H54 (cell line): ENCODE measurements at regions not wholly inside any gene's neighbourhood (a gene's known extent, or its start where the extent isn't known, plus 50 kb on each side); places are given as distances from the start of the nearest gene placed in this dataset.

Experiments
- DNase-seq: peaks from one replicate; pipeline ENCODE4 v3.0.0; 2011; ENCODE audit warnings: low spot score, mixed read lengths; ENCODE audit not compliant: insufficient read length
- FAIRE-seq: peaks from 3 replicates; lab custom pipeline; 2011; peaks lifted over from hg19 to GRCh38; lab: Jason Lieb, UNC
- POLR2A ChIP-seq: IDR thresholded peaks from 2 replicates; pipeline ENCODE4 v1.6.1; 2011; ENCODE audit warnings: low read depth, mild to moderate bottlenecking, low read length

DNA sequence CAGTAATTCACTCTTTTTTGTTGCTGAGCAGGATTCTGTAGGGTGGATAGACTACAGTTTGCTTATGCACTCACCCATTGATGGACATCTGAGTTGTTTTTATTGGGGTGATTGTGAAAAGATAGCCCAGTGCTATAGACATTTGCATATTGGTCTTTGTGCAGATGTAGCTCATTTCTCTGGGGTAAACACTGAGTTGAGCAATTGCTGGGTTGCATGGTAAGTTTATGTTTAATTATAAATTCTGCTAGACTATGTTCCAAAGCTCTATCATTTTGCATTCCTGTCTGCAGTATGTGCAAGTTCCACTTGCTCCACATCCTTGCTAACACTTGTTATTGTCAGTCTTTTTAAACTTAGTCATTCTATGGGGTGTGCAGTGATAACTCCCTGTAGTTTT is 65.4 kb upstream of the RFLNA start:
- TF ChIP-seq POLR2A: no peak
- no peak for DNase-seq
- no peak for FAIRE-seq

- DNase-seq (no peak), FAIRE-seq (no peak)
- no peak for TF ChIP-seq POLR2A
Observed at GRCh38 chr12:124230117-124230757, 64.7 kb upstream of the RFLNA start.

DNA sequence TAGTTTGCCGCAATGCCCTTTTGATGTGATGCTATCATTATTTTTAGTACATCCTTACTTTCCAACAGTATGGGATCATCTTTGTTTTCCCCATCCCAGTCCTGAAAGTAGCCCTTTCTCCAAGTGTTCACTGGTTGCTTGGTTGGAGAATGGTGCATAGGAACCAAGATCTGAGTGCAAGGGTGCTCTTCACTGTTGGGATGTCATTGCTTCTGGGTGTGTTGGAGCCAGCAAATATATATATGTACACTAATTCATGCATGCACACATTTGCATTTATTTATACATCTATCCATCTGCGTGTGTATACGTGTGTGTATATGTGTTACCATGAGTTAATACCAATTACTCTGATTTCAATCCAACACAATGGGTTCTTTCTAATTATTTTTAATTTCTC is 64.1 kb upstream of the RFLNA start:
- no peak for TF ChIP-seq POLR2A
- DNase-seq: no peak
- FAIRE-seq: no peak

- FAIRE-seq: no peak
- peak; percentile 30 for DNase-seq
- no peak for TF ChIP-seq POLR2A
Observed at GRCh38 chr12:124231980-124232653, 62.8 kb upstream of the RFLNA start.

- no peak for TF ChIP-seq POLR2A
- no peak for FAIRE-seq
- DNase-seq: no peak
Observed at GRCh38 chr12:124232654-124232987, 62.3 kb upstream of the RFLNA start.

DNA sequence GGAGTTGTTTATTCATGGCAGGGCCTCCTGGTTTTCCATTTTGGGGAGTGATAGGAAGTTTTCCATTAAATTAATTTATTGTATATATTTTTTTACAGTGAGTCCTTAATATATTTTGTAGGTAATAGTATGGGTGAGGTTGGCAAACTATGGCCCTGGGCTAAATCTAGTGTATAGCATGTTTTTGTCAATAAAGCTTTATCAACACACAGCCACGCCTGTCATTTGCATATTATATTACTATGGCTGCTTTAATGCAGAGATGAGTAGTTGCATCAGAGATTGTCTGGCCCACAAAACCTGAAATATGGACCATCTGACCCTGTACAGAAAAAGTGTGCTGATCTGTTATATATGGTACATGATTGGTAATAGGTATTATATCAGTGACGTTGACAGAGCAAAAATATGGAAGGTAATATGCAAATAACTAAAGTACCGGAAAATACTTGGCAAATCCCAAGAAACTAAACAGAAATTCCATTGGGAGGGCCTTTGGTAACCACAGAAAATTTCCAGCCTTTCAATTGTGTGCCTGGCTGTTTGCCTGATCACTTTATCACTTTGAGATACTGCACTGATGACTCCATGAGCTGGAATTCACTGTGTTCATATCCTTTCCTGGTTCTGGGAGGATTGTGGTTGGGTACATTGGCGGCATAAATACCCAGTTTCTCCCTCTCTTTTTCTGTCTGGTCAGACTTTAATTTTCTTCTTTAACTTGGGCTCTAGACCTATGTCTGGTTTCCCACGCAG is 61.7 kb upstream of the RFLNA start:
- TF ChIP-seq POLR2A: no peak
- FAIRE-seq (no peak), DNase-seq (peak; percentile 56)

DNA sequence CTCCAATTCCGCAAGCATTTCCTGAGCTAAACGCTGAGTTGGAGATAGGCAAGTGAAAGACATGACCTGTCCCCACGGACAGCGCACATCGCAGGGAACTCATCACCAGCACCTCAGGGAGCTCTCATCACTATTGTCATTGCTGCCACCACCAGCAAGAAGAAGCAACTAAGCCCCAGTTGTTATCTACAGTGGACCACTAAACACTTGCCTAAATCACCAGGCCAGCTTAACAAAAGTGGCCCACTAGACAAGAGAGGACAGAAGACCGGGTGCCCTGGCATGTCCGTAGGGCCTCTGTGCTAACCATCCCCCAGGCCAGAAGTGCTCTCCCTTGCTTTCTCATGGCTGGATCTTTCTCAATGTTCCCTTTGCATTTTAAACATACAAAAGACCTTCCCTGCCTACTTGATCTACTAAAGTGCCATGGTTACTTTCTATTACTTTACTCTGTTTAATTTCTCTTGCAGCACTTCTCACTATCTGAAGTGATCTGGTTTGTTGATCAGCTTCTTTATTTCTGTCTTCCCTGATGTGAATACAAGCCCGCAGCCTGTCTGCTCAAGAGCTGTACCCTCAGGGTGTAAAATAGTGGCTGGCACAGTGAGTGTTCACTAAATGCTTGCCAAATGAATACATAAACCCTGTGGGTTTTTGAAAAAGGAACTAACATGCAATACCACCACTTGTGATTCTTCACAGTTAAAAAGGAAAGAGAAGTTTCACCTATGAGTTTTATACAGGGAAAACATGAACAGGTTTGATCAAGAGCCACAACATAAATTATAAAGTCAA is 60.9 kb upstream of the RFLNA start:
- DNase-seq (no peak), FAIRE-seq (no peak)
- TF ChIP-seq POLR2A: no peak

DNA sequence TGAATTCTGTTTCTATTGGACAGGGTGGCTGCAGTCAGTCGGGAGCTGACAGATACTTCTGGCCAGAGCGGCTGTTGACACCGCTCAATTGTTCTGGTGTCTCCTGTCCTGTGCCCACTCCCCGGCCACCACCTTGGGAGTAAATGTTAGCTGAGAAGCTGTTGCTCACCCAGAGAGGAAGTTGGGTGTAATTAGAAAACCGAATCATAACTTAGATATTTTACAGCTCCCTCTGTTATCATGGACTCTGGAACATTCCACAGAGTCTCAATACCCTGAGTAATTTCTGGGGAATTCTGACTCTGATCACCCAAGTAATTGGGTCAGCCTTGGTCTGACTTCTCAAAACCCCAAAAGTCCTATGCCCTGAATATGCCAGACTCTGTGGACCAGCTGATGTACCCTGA is 58.3 kb upstream of the RFLNA start:
- no peak for FAIRE-seq
- no peak for TF ChIP-seq POLR2A
- DNase-seq: peak; percentile 54

GRCh38 chr12:124238886-124239285 is 56.0 kb upstream of the RFLNA start:
- TF ChIP-seq POLR2A: no peak
- DNase-seq (no peak), FAIRE-seq (no peak)

DNA sequence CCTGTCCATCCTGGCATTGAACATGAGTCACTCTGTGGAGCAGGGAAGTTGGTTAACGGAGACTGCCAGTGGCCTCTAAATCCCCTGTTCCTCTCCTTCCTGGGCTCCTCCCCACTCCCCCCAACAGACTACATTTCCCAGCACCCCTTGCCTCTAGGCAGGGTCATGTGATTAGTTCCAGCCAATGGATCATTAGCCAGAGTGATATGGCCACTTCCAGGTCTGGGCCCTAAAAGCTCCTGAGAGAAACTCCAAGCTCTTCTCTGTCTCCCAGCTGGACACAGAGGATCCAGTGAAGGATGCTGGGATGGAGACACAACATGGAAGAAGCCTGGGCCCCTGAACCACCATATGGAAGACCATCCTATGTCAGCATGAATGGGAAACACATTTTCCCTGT is 54.4 kb upstream of the RFLNA start:
- no peak for TF ChIP-seq POLR2A
- peak; percentile 22 for DNase-seq

GRCh38 chr12:124241776-124242528 is 52.9 kb upstream of the RFLNA start:
- FAIRE-seq (no peak), DNase-seq (no peak)
- TF ChIP-seq POLR2A: no peak

More for the DNA sequence above, 54.4 kb upstream of the RFLNA start:
- FAIRE-seq: no peak

- TF ChIP-seq POLR2A: no peak
- no peak for DNase-seq
- no peak for FAIRE-seq
Observed at GRCh38 chr12:124242529-124243065, 52.3 kb upstream of the RFLNA start.

GRCh38 chr12:124243936-124244335 is 51.0 kb upstream of the RFLNA start:
- DNase-seq: no peak
- no peak for TF ChIP-seq POLR2A
- FAIRE-seq: no peak
